HEK293 (cell line): ENCODE measurements at regions not wholly inside any gene's neighbourhood (a gene's known extent, or its start where the extent isn't known, plus 50 kb on each side); places are given as distances from the start of the nearest gene placed in this dataset.

ENCODE experiments used
- CTCF ChIA-PET: fragments of 350-600 bp; formaldehyde crosslinking; extraction: SDS; loops from one replicate; lab custom pipeline; 2021; ENCODE audit warnings: antibody characterized with exemption; lab: Yijun Ruan, JAX
- POLR2A ChIA-PET: fragments of 300-600 bp; formaldehyde crosslinking; extraction: SDS; loops from one replicate; lab custom pipeline; 2020; ENCODE audit warnings: antibody characterized with exemption, inconsistent platforms; lab: Yijun Ruan, JAX
- H3K27ac ChIP-seq: fragments of 200-500 bp; sonication (Bioruptor generic); 2 replicates; pipeline ENCODE4 v1.5.1; 2014; ENCODE audit warnings: low read depth, low read length, control low read depth, inconsistent platforms; ENCODE audit errors: extremely low read depth
- H3K36me3 ChIP-seq, 2 experiments: fragments of 200-500 bp in 1 of 2; sonication (Bioruptor generic) in 1 of 2; 1 replicate in 1 of 2; 2 replicates in 1 of 2; pipeline ENCODE4 v1.5.1; 2014 to 2017; ENCODE audit warnings: inconsistent platforms in 2 of 2, low read length in 2 of 2; ENCODE audit not compliant: control insufficient read depth in 2 of 2, insufficient read depth in 1 of 2
- H3K4me1 ChIP-seq: fragments of 200-500 bp; sonication (Bioruptor generic); 2 replicates; pipeline ENCODE4 v1.5.1; 2014; ENCODE audit warnings: mild to moderate bottlenecking, low read length, inconsistent platforms; ENCODE audit not compliant: control insufficient read depth, insufficient read depth
- H3K4me3 ChIP-seq: 2 replicates; pipeline ENCODE4 v1.5.1; 2011; ENCODE audit warnings: low read depth, mild to moderate bottlenecking, control low read depth, low read length, moderate library complexity
- H3K9me3 ChIP-seq: fragments of 200-500 bp; sonication (Bioruptor generic); 2 replicates; pipeline ENCODE4 v1.5.1; 2014; ENCODE audit warnings: low read depth, low read length, inconsistent platforms; ENCODE audit not compliant: control insufficient read depth, insufficient read depth
- ATF2 ChIP-seq: fragments of 450-650 bp; formaldehyde crosslinking; IDR thresholded peaks from 2 replicates; pipeline ENCODE4 v1.5.1; 2016; ENCODE audit warnings: missing biosample characterization, missing genetic modification characterization, low read depth
- BCL11B ChIP-seq: fragments of 450-650 bp; formaldehyde crosslinking; IDR thresholded peaks from 2 replicates; pipeline ENCODE4 v1.5.1; 2016; ENCODE audit warnings: low read depth, missing biosample characterization, missing genetic modification characterization
- FEZF1 ChIP-seq: fragments of 450-650 bp; formaldehyde crosslinking; IDR thresholded peaks from 2 replicates; pipeline ENCODE4 v1.5.1; 2016; ENCODE audit warnings: missing biosample characterization, missing genetic modification characterization
- GLI2 ChIP-seq: fragments of 450-650 bp; formaldehyde crosslinking; IDR thresholded peaks from 2 replicates; pipeline ENCODE4; 2017; ENCODE audit warnings: missing biosample characterization, missing genetic modification characterization, low read depth, borderline replicate concordance
- IKZF3 ChIP-seq: fragments of 450-650 bp; IDR thresholded peaks from 2 replicates; pipeline ENCODE4 v1.5.0; 2018; ENCODE audit warnings: missing biosample characterization, mild to moderate bottlenecking, missing genetic modification characterization, moderate library complexity
- KLF10 ChIP-seq: fragments of 450-650 bp; IDR thresholded peaks from 2 replicates; pipeline ENCODE4 v1.5.1; 2018; ENCODE audit warnings: missing biosample characterization, mild to moderate bottlenecking, missing genetic modification characterization
- OSR2 ChIP-seq: fragments of 450-650 bp; formaldehyde crosslinking; IDR thresholded peaks from 2 replicates; pipeline ENCODE4 v1.5.1; 2016; ENCODE audit warnings: missing biosample characterization, missing genetic modification characterization
- PRDM1 ChIP-seq: fragments of 450-650 bp; formaldehyde crosslinking; IDR thresholded peaks from 2 replicates; pipeline ENCODE4; 2016; ENCODE audit warnings: missing biosample characterization, missing genetic modification characterization
- PRDM6 ChIP-seq: fragments of 450-650 bp; formaldehyde crosslinking; IDR thresholded peaks from 2 replicates; pipeline ENCODE4 v1.5.1; 2017; ENCODE audit warnings: missing biosample characterization, missing genetic modification characterization
- SETDB1 ChIP-seq: IDR thresholded peaks from one replicate; pipeline ENCODE4 v1.6.1; 2017; ENCODE audit warnings: mild to moderate bottlenecking, low read length, moderate library complexity, mixed read lengths; ENCODE audit not compliant: insufficient read length
- TCF7L2 ChIP-seq: IDR thresholded peaks from 2 replicates; pipeline ENCODE4 v1.6.1; 2011; ENCODE audit warnings: low read depth, mild to moderate bottlenecking, inconsistent platforms, low read length, moderate library complexity, borderline replicate concordance
- ZBTB17 ChIP-seq: fragments of 450-650 bp; formaldehyde crosslinking; IDR thresholded peaks from 2 replicates; pipeline ENCODE4 v1.5.1; 2016; ENCODE audit warnings: missing biosample characterization, missing genetic modification characterization
- ZBTB21 ChIP-seq: fragments of 450-650 bp; formaldehyde crosslinking; IDR thresholded peaks from 2 replicates; pipeline ENCODE4 v1.5.1; 2017; ENCODE audit warnings: missing biosample characterization, missing genetic modification characterization
- ZIC2 ChIP-seq: fragments of 450-650 bp; formaldehyde crosslinking; IDR thresholded peaks from 2 replicates; pipeline ENCODE4 v1.5.1; 2016; ENCODE audit warnings: missing biosample characterization, missing genetic modification characterization
- ZNF248 ChIP-seq: fragments of 450-650 bp; formaldehyde crosslinking; IDR thresholded peaks from 2 replicates; pipeline ENCODE4 v1.5.1; 2017; ENCODE audit warnings: missing biosample characterization, missing genetic modification characterization
- ZNF398 ChIP-seq: fragments of 450-650 bp; formaldehyde crosslinking; IDR thresholded peaks from 2 replicates; pipeline ENCODE4 v1.5.1; 2017; ENCODE audit warnings: missing biosample characterization, missing genetic modification characterization
- ZNF518A ChIP-seq: fragments of 450-650 bp; formaldehyde crosslinking; conservative IDR thresholded peaks from 2 replicates; pipeline ENCODE4 v1.5.1; 2016; ENCODE audit warnings: low read depth, missing biosample characterization, missing genetic modification characterization
- ZNF585B ChIP-seq: fragments of 450-650 bp; formaldehyde crosslinking; IDR thresholded peaks from 2 replicates; pipeline ENCODE4 v1.5.1; 2016; ENCODE audit warnings: missing biosample characterization, missing genetic modification characterization
- ZNF600 ChIP-seq: fragments of 450-650 bp; formaldehyde crosslinking; IDR thresholded peaks from 2 replicates; pipeline ENCODE4 v1.5.1; 2016; ENCODE audit warnings: missing biosample characterization, missing genetic modification characterization
- ZNF629 ChIP-seq: fragments of 450-650 bp; formaldehyde crosslinking; IDR thresholded peaks from 2 replicates; pipeline ENCODE4 v1.5.1; 2017; ENCODE audit warnings: missing biosample characterization, missing genetic modification characterization
- ZNF692 ChIP-seq: fragments of 450-650 bp; formaldehyde crosslinking; IDR thresholded peaks from 2 replicates; pipeline ENCODE4 v1.5.1; 2016; ENCODE audit warnings: missing biosample characterization, missing genetic modification characterization

GRCh38 chr1:63010913-63011660, 227.2 kb downstream of the ATG4C start:
- ChIA-PET CTCF (interaction anchor here (0.6 kb wide), 1 partner anchor 81 kb away, joined by 3 read pairs; no protein-coding TSS in a partner anchor), POLR2A (no interaction called here)
- H3K9me3 ChIP-seq = no peaks in the 10 kb centered on the region
- H3K27ac ChIP-seq = no peak overlapping the region
- H3K36me3 ChIP-seq = no peaks in the 10 kb centered on the region
- no peaks in the 10 kb centered on the region for H3K4me1 ChIP-seq
- no peak overlapping the region for H3K4me3 ChIP-seq
- TF ChIP-seq ZBTB21 (tag by site-specific recombination) (0 out of 2 replicates have a peak, but pooled peaks have one; percentile 44), ZNF600 (0 out of 2 replicates have a peak, but pooled peaks have one; percentile 23), PRDM6 (tag by site-specific recombination) (0 out of 2 replicates have a peak, but pooled peaks have one; percentile 7), OSR2 (tag by site-specific recombination) (peak; percentile 52; the same call in 1 of the 2 replicates), ZNF692 (no peak), ZNF518A (tag by site-specific recombination) (no peak), KLF10 (tag by site-specific recombination) (no peak), ZIC2 (tag by site-specific recombination) (peak; percentile 70), GLI2 (tag by site-specific recombination) (no peak), ZNF248 (tag by site-specific recombination) (no peak), SETDB1 (peak; percentile 13), ZNF585B (tag by site-specific recombination) (no peak), ZBTB17 (0 out of 2 replicates have a peak, but pooled peaks have one; percentile 31), IKZF3 (no peak), ATF2 (tag by site-specific recombination) (no peak), BCL11B (tag by site-specific recombination) (no peak), TCF7L2 (peak; percentile 51; the same call in 1 of the 2 replicates), ZNF629 (tag by site-specific recombination) (peak; percentile 48), FEZF1 (tag by site-specific recombination) (peak; percentile 78), ZNF398 (tag by site-specific recombination) (no peak), PRDM1 (tag by site-specific recombination) (0 out of 2 replicates have a peak, but pooled peaks have one; percentile 23)
